K562 (cell line): ENCODE measurements at regions not wholly inside any gene's neighbourhood (a gene's known extent, or its start where the extent isn't known, plus 50 kb on each side); places are given as distances from the start of the nearest gene placed in this dataset.

Experiments
- ATAC-seq: fragments of 200-7000 bp; cut with Tn5 transposase; 3 replicates; pipeline ENCODE4 v1.9.1; 2020; ENCODE audit warnings: moderate library complexity
- BruUV-seq: library from RNA; stranded (reverse); fragments of 400-500 nt; replicated peaks from 2 replicates; lab custom pipeline; 2021; lab: Mats Ljungman, UMichigan
- CTCF ChIA-PET: fragments of 300-600 bp; formaldehyde crosslinking; extraction: SDS; loops from one replicate; lab custom pipeline; 2021; ENCODE audit warnings: low intra/inter-chr PET ratio; lab: Yijun Ruan, JAX
- POLR2A ChIA-PET: fragments of 300-600, 350-650 bp; sonication (Branson Sonifier 250); formaldehyde crosslinking; extraction: SDS; loops from one replicate; lab custom pipeline; 2021; ENCODE audit warnings: antibody characterized with exemption, inconsistent platforms; lab: Yijun Ruan, JAX
- DNase-seq, 4 experiments: peaks; one replicate each; pipeline versions ENCODE4 v3.0.0 to v3.0.0-alpha.2; 2011 to 2018; ENCODE audit warnings: low spot score in 3 of 4, mixed read lengths in 3 of 4; ENCODE audit errors: extremely low read depth in 1 of 4
- FAIRE-seq: peaks from 2 replicates; lab custom pipeline; 2011; peaks lifted over from hg19 to GRCh38; lab: Jason Lieb, UNC
- H2AFZ ChIP-seq: 2 replicates; pipeline ENCODE4 v1.6.0; 2011; ENCODE audit warnings: low read depth, low read length, control low read depth, inconsistent platforms
- H3K27ac ChIP-seq: fragments of 200-600 bp; 3 replicates; pipeline ENCODE4 v1.8.0; 2011; ENCODE audit warnings: low read depth, mild to moderate bottlenecking, control low read depth, inconsistent platforms, low read length, moderate library complexity, mixed read lengths; ENCODE audit errors: extremely low read depth
- H3K27me3 ChIP-seq, 2 experiments: fragments of 300-600 bp in 1 of 2; 2 replicates in 1 of 2; 3 replicates in 1 of 2; pipeline versions ENCODE4 v1.6.0 to v1.8.0; 2011; ENCODE audit warnings: inconsistent platforms in 2 of 2, low read length in 2 of 2, mild to moderate bottlenecking in 1 of 2, mixed read lengths in 1 of 2, moderate library complexity in 1 of 2; ENCODE audit not compliant: control insufficient read depth in 2 of 2, insufficient read depth in 2 of 2
- H3K36me3 ChIP-seq: fragments of 300-600 bp; 3 replicates; pipeline ENCODE4 v1.8.0; 2011; ENCODE audit warnings: mild to moderate bottlenecking, low read length, inconsistent platforms; ENCODE audit not compliant: control insufficient read depth, insufficient read depth
- H3K4me1 ChIP-seq, 2 experiments: fragments of 200-600 bp in 1 of 2; replicated peaks in 1 of 2; 2 replicates in 1 of 2; 3 replicates in 1 of 2; pipeline versions ENCODE4 v1.5.1 to v1.8.0; 2011; ENCODE audit warnings: inconsistent platforms in 2 of 2, low read length in 2 of 2, mild to moderate bottlenecking in 1 of 2, mixed read lengths in 1 of 2, moderate library complexity in 1 of 2; ENCODE audit not compliant: control insufficient read depth in 2 of 2, insufficient read depth in 2 of 2
- H3K4me2 ChIP-seq: 2 replicates; pipeline ENCODE4 v1.6.1; 2011; ENCODE audit warnings: low read length, control low read depth, inconsistent platforms, mixed read lengths; ENCODE audit not compliant: insufficient read depth
- H3K4me3 ChIP-seq: fragments of 200-600 bp; sonication (generic), shearing (Covaris generic); 2 replicates; pipeline ENCODE4 v1.5.1; 2016; ENCODE audit warnings: control low read depth, inconsistent platforms
- H3K79me2 ChIP-seq: fragments of 200-600 bp; 3 replicates; pipeline ENCODE4 v1.8.0; 2011; ENCODE audit warnings: low read length, inconsistent platforms; ENCODE audit not compliant: control insufficient read depth, insufficient read depth
- H3K9ac ChIP-seq, 2 experiments: 2 replicates each; pipeline versions ENCODE4 v1.6.0 to v1.6.1; 2011; ENCODE audit warnings: low read depth in 2 of 2, low read length in 2 of 2, control low read depth in 1 of 2, inconsistent platforms in 1 of 2, mild to moderate bottlenecking in 1 of 2, mixed read lengths in 1 of 2; ENCODE audit not compliant: insufficient read depth in 1 of 2
- H3K9me1 ChIP-seq: one replicate; pipeline ENCODE4 v1.6.0; 2011; ENCODE audit warnings: inconsistent platforms, mild to moderate bottlenecking, low read length, moderate library complexity; ENCODE audit not compliant: control insufficient read depth, insufficient read depth
- H3K9me3 ChIP-seq: replicated peaks from 2 replicates; pipeline ENCODE4 v1.5.1; 2011; ENCODE audit warnings: low read depth, low read length, inconsistent platforms; ENCODE audit not compliant: control insufficient read depth, insufficient read depth
- H4K20me1 ChIP-seq: replicated peaks from 2 replicates; pipeline ENCODE4 v1.6.1; 2011; ENCODE audit warnings: low read length, inconsistent platforms, mixed read lengths; ENCODE audit not compliant: control insufficient read depth, insufficient read depth
- CBX8 ChIP-seq: fragments of 200-600 bp; sonication (generic); IDR thresholded peaks from 2 replicates; pipeline ENCODE4 v1.6.1; 2012; ENCODE audit warnings: borderline replicate concordance, mixed run types, low read depth, mild to moderate bottlenecking, moderate library complexity, mixed read lengths, low read length, control low read depth, inconsistent platforms; ENCODE audit not compliant: poor library complexity, severe bottlenecking; ENCODE audit errors: extremely low read depth
- GTF2A2 ChIP-seq: IDR thresholded peaks from 2 replicates; pipeline ENCODE4 v1.6.1; 2016; ENCODE audit warnings: mild to moderate bottlenecking, missing genetic modification characterization, missing compliant biosample characterization
- NCOA2 ChIP-seq, 2 experiments: fragments of 450-650 bp; IDR thresholded peaks; 2 replicates each; pipeline ENCODE4 v1.6.1; 2018; ENCODE audit warnings: mild to moderate bottlenecking in 2 of 2, moderate library complexity in 1 of 2; ENCODE audit not compliant: partially characterized antibody in 2 of 2
- NELFE ChIP-seq: IDR thresholded peaks from 2 replicates; pipeline ENCODE4 v1.6.1; 2011; ENCODE audit warnings: mild to moderate bottlenecking; ENCODE audit not compliant: insufficient read depth, insufficient read length
- PHF20 ChIP-seq: fragments of 450-650 bp; IDR thresholded peaks from 2 replicates; pipeline ENCODE4 v1.6.1; 2018; ENCODE audit not compliant: partially characterized antibody
- RCOR1 ChIP-seq, 2 experiments: IDR thresholded peaks; 2 replicates each; pipeline ENCODE4 v1.6.1; 2012; ENCODE audit warnings: low read depth in 2 of 2, low read length in 2 of 2, borderline replicate concordance in 1 of 2, improper control_type of control experiment in 1 of 2
- RUNX1 ChIP-seq: sonication (generic); IDR thresholded peaks from 2 replicates; pipeline ENCODE4 v1.6.1; 2016; ENCODE audit warnings: antibody characterized with exemption, low read depth
- STAT5B ChIP-seq: fragments of 250-450 bp; sonication (Bioruptor Pico); IDR thresholded peaks from 2 replicates; pipeline ENCODE4 v1.8.0; 2021; ENCODE audit warnings: mild to moderate bottlenecking, inconsistent platforms
- ZNF311 ChIP-seq: fragments of 250-450 bp; sonication (Bioruptor Pico); IDR thresholded peaks from 2 replicates; pipeline ENCODE4 v1.4.0; 2020; ENCODE audit warnings: mild to moderate bottlenecking, moderate library complexity
- ZNF512 ChIP-seq: IDR thresholded peaks from 2 replicates; pipeline ENCODE4 v1.6.1; 2016; ENCODE audit warnings: missing genetic modification characterization, missing compliant biosample characterization
- WGBS: fragments of 100-300 bp; shearing (Covaris generic); methylation state at CpG from one replicate; pipeline ENCODE4 v1.1.6; 2016; ENCODE audit warnings: low coverage, mixed read lengths; ENCODE audit not compliant: insufficient coverage; ENCODE audit errors: missing lambda C conversion rate; 5-methylcytosine and 5-hydroxymethylcytosine counted together
- in situ Hi-C: fragments of 300-500 bp; cut with MboI; formaldehyde crosslinking; loops from 4 replicates; pipeline ENCODE4 v1.15.0; 2018; ENCODE audit warnings: inconsistent platforms, mixed read lengths
- intact Hi-C: fragments of 100-400 bp; cut with micrococcal nuclease; formaldehyde crosslinking; loops from 2 replicates; pipeline ENCODE4 v1.14.2; 2022
- TF ChIP-seq, protein P1 (sequence below), 2 experiments: fragments of 150-350 bp in 1 of 2; IDR thresholded peaks; 2 replicates each; pipeline ENCODE4 v1.6.1; 2012 to 2016; ENCODE audit warnings: low read depth in 2 of 2, low read length in 2 of 2, mild to moderate bottlenecking in 1 of 2, moderate library complexity in 1 of 2

- TF ChIP-seq, protein P1, sequence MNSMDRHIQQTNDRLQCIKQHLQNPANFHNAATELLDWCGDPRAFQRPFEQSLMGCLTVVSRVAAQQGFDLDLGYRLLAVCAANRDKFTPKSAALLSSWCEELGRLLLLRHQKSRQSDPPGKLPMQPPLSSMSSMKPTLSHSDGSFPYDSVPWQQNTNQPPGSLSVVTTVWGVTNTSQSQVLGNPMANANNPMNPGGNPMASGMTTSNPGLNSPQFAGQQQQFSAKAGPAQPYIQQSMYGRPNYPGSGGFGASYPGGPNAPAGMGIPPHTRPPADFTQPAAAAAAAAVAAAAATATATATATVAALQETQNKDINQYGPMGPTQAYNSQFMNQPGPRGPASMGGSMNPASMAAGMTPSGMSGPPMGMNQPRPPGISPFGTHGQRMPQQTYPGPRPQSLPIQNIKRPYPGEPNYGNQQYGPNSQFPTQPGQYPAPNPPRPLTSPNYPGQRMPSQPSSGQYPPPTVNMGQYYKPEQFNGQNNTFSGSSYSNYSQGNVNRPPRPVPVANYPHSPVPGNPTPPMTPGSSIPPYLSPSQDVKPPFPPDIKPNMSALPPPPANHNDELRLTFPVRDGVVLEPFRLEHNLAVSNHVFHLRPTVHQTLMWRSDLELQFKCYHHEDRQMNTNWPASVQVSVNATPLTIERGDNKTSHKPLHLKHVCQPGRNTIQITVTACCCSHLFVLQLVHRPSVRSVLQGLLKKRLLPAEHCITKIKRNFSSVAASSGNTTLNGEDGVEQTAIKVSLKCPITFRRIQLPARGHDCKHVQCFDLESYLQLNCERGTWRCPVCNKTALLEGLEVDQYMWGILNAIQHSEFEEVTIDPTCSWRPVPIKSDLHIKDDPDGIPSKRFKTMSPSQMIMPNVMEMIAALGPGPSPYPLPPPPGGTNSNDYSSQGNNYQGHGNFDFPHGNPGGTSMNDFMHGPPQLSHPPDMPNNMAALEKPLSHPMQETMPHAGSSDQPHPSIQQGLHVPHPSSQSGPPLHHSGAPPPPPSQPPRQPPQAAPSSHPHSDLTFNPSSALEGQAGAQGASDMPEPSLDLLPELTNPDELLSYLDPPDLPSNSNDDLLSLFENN (IDR thresholded peaks at IDR 0.05; ENCODE audit: low read depth in 2 of 2, low read length in 2 of 2): no peak
- TF ChIP-seq, all 486 proteins: peak for 0
Measured at GRCh38 chr6:56888687-56889086, 66.2 kb upstream of the BEND6 start (continued).

GRCh38 chr6:56887086-56887485 is 67.8 kb upstream of the BEND6 start:
- POLR2A ChIA-PET: no interaction called here
- 50% methylated on average over 1 of the region's 1 CpG for WGBS

More at GRCh38 chr6:56887086-56887485, 67.8 kb upstream of the BEND6 start:
- in situ Hi-C loops: no loop called here
- no peak for TF ChIP-seq ZNF512 (tag)
- no peak for TF ChIP-seq ZNF311 (CRISPR knock-in tag)
- no peak for TF ChIP-seq GTF2A2 (tag)
- TF ChIP-seq NCOA2 (IDR thresholded peaks at IDR 0.05; ENCODE audit: partially characterized antibody in 2 of 2): no peak
- TF ChIP-seq NELFE: no peak
- no peak for TF ChIP-seq RCOR1 (IDR thresholded peaks at IDR 0.05; ENCODE audit: borderline replicate concordance in 1 of 2, low read depth in 2 of 2, low read length in 2 of 2)
- no peak for TF ChIP-seq RUNX1
- TF ChIP-seq CBX8: no peak
- TF ChIP-seq PHF20: no peak
- TF ChIP-seq STAT5B (CRISPR knock-in tag): no peak
- Histone ChIP-seq H4K20me1 (no peaks in the 10 kb centered on the region), H3K79me2 (no peaks in the 10 kb centered on the region), H3K27ac (no peak overlapping the region), H3K36me3 (no peaks in the 10 kb centered on the region), H3K9me1 (no peaks in the 10 kb centered on the region), H3K4me3 (no peak overlapping the region), H3K27me3 (no peaks in the 10 kb centered on the region), H3K4me2 (no peak overlapping the region), H2AFZ (no peak overlapping the region), H3K9ac (no peak overlapping the region), H3K9me3 (no peaks in the 10 kb centered on the region), H3K4me1 (peaks cover 0 to 10% of the 10 kb centered on the region in 2 experiments; a peak in 2 of 5 replicates)
- DNase-seq: no peak
- no peak for ATAC-seq
- BruUV-seq: no TSS peak
- intact Hi-C loops: no loop called here
- no peak for FAIRE-seq
- CTCF ChIA-PET: no interaction called here
